ENCODE measurements at regions not wholly inside any gene's neighbourhood (a gene's known extent, or its start where the extent isn't known, plus 50 kb on each side); places are given as distances from the start of the nearest gene placed in this dataset.
"Not testable (repeated sequence)": the region's sequence is repeated elsewhere in the genome, so short reads cannot be mapped to it uniquely, and the experiment has no call there.

- no peak for TF ChIP-seq EZH2 (optimal IDR thresholded peaks at IDR 0.05; ENCODE audit: low read depth, low read length)
- TF ChIP-seq CTCF (IDR thresholded peaks at IDR 0.05; ENCODE audit: low read length), result no peak
- TF ChIP-seq EZH2phosphoT487 (IDR thresholded peaks at IDR 0.05; ENCODE audit: low read length), result no peak
- DNase-seq, result no peak
Measured at GRCh38 chr6:18654821-18655220, 267.7 kb downstream of the RNF144B start.

GRCh38 chr6:18656506-18656905 lies 269.4 kb downstream of the RNF144B start:
- H3K27ac ChIP-seq (ENCODE audit: low read length), result no peak overlapping the region
- no peak overlapping the region for H3K4me2 ChIP-seq (ENCODE audit: low read depth, low read length)
- H3K36me3 ChIP-seq (replicated peaks; ENCODE audit: insufficient read depth, low read length), result no peaks in the 10 kb centered on the region
- H3F3A ChIP-seq (ENCODE audit: insufficient read depth, low read length), result no peaks in the 10 kb centered on the region
- no peaks in the 10 kb centered on the region for H3K9me3 ChIP-seq (replicated peaks; ENCODE audit: insufficient read depth, low read length)
- H3K9me2 ChIP-seq (replicated peaks; ENCODE audit: insufficient read depth, low read length), result no peaks in the 10 kb centered on the region
- no peaks in the 10 kb centered on the region for H3K27me3 ChIP-seq (replicated peaks; ENCODE audit: insufficient read depth, low read length)
- no peaks in the 10 kb centered on the region for H3K79me2 ChIP-seq (ENCODE audit: low read length)
- no peaks in the 10 kb centered on the region for H4K20me1 ChIP-seq (ENCODE audit: insufficient read depth, low read length)
- no peaks in the 10 kb centered on the region for H3K4me1 ChIP-seq (ENCODE audit: low read length)
- no peak overlapping the region for H3K4me3 ChIP-seq (ENCODE audit: low read length)
- TF ChIP-seq EZH2phosphoT487 (IDR thresholded peaks at IDR 0.05; ENCODE audit: low read length), result no peak
- TF ChIP-seq CTCF (IDR thresholded peaks at IDR 0.05; ENCODE audit: low read length), result no peak
- no peak for TF ChIP-seq EZH2 (optimal IDR thresholded peaks at IDR 0.05; ENCODE audit: low read depth, low read length)
- H2AFZ ChIP-seq (ENCODE audit: low read length), result no peak overlapping the region
- H3K9ac ChIP-seq (ENCODE audit: low read length), result no peak overlapping the region
- DNase-seq, result no peak

More at GRCh38 chr6:18654821-18655220, 267.7 kb downstream of the RNF144B start:
- H3K9ac ChIP-seq (ENCODE audit: low read length), result no peak overlapping the region
- H3K9me3 ChIP-seq (replicated peaks; ENCODE audit: insufficient read depth, low read length), result no peaks in the 10 kb centered on the region
- H4K20me1 ChIP-seq (ENCODE audit: insufficient read depth, low read length), result no peaks in the 10 kb centered on the region
- H3K4me3 ChIP-seq (ENCODE audit: low read length), result no peak overlapping the region
- no peaks in the 10 kb centered on the region for H3F3A ChIP-seq (ENCODE audit: insufficient read depth, low read length)
- H3K9me2 ChIP-seq (replicated peaks; ENCODE audit: insufficient read depth, low read length), result no peaks in the 10 kb centered on the region
- H3K36me3 ChIP-seq (replicated peaks; ENCODE audit: insufficient read depth, low read length), result no peaks in the 10 kb centered on the region
- H3K4me2 ChIP-seq (ENCODE audit: low read depth, low read length), result no peak overlapping the region
- H3K27ac ChIP-seq (ENCODE audit: low read length), result no peak overlapping the region
- no peaks in the 10 kb centered on the region for H3K27me3 ChIP-seq (replicated peaks; ENCODE audit: insufficient read depth, low read length)
- no peaks in the 10 kb centered on the region for H3K79me2 ChIP-seq (ENCODE audit: low read length)
- H3K4me1 ChIP-seq (ENCODE audit: low read length), result no peaks in the 10 kb centered on the region
- no peak overlapping the region for H2AFZ ChIP-seq (ENCODE audit: low read length)

- H3K4me2 ChIP-seq (ENCODE audit: low read depth, low read length); H2AFZ ChIP-seq (ENCODE audit: low read length); DNase-seq; H3K9ac ChIP-seq (ENCODE audit: low read length); H3K36me3 ChIP-seq (replicated peaks; ENCODE audit: insufficient read depth, low read length); H3K4me1 ChIP-seq (ENCODE audit: low read length); H4K20me1 ChIP-seq (ENCODE audit: insufficient read depth, low read length); H3K4me3 ChIP-seq (ENCODE audit: low read length); H3K27ac ChIP-seq (ENCODE audit: low read length); H3K9me3 ChIP-seq (replicated peaks; ENCODE audit: insufficient read depth, low read length); H3K79me2 ChIP-seq (ENCODE audit: low read length); H3K9me2 ChIP-seq (replicated peaks; ENCODE audit: insufficient read depth, low read length); H3F3A ChIP-seq (ENCODE audit: insufficient read depth, low read length); H3K27me3 ChIP-seq (replicated peaks; ENCODE audit: insufficient read depth, low read length): not testable (repeated sequence)
Measured at GRCh38 chr6:18659994-18660393, 272.8 kb downstream of the RNF144B start.

- Histone ChIP-seq H3K9me2 (replicated peaks; ENCODE audit: insufficient read depth, low read length) (no peaks in the 10 kb centered on the region), H3K4me2 (ENCODE audit: low read depth, low read length) (no peak overlapping the region), H3K4me3 (ENCODE audit: low read length) (no peak overlapping the region), H3K9me3 (replicated peaks; ENCODE audit: insufficient read depth, low read length) (no peaks in the 10 kb centered on the region), H3K27me3 (replicated peaks; ENCODE audit: insufficient read depth, low read length) (no peaks in the 10 kb centered on the region), H3F3A (ENCODE audit: insufficient read depth, low read length) (no peaks in the 10 kb centered on the region), H3K79me2 (ENCODE audit: low read length) (no peaks in the 10 kb centered on the region), H4K20me1 (ENCODE audit: insufficient read depth, low read length) (no peaks in the 10 kb centered on the region), H3K9ac (ENCODE audit: low read length) (no peak overlapping the region), H3K4me1 (ENCODE audit: low read length) (no peaks in the 10 kb centered on the region), H2AFZ (ENCODE audit: low read length) (no peak overlapping the region), H3K27ac (ENCODE audit: low read length) (no peak overlapping the region), H3K36me3 (replicated peaks; ENCODE audit: insufficient read depth, low read length) (no peaks in the 10 kb centered on the region)
- DNase-seq, result no peak
- no peak for TF ChIP-seq CTCF (IDR thresholded peaks at IDR 0.05; ENCODE audit: low read length)
- no peak for TF ChIP-seq EZH2 (optimal IDR thresholded peaks at IDR 0.05; ENCODE audit: low read depth, low read length)
Measured at GRCh38 chr6:18663011-18663410, 275.9 kb downstream of the RNF144B start.

Measured in MM.1S (cell line).